ENCODE measurements at regions not wholly inside any gene's neighbourhood (a gene's known extent, or its start where the extent isn't known, plus 50 kb on each side); places are given as distances from the start of the nearest gene placed in this dataset.
"Not testable (repeated sequence)": the region's sequence is repeated elsewhere in the genome, so short reads cannot be mapped to it uniquely, and the experiment has no call there.

GRCh38 chr2:89765361-89765718 lies 1073.9 kb downstream of the RPIA start:
- TF ChIP-seq CSDC2 (CRISPR knock-in tag; IDR thresholded peaks at IDR 0.05); CREB5 (CRISPR knock-in tag; IDR thresholded peaks at IDR 0.05; ENCODE audit: low read depth); ZNF70 (CRISPR knock-in tag; IDR thresholded peaks at IDR 0.05); POU6F1 (CRISPR knock-in tag; IDR thresholded peaks at IDR 0.05; ENCODE audit: borderline replicate concordance, low read depth); ZC3H10 (CRISPR knock-in tag; IDR thresholded peaks at IDR 0.05); ISL1 (CRISPR knock-in tag; IDR thresholded peaks at IDR 0.05); ARNTL (CRISPR knock-in tag; IDR thresholded peaks at IDR 0.05; ENCODE audit: borderline replicate concordance, low read depth); PATZ1 (CRISPR knock-in tag; IDR thresholded peaks at IDR 0.05; ENCODE audit: borderline replicate concordance): not testable (repeated sequence)
